ENCODE measurements at regions not wholly inside any gene's neighbourhood (a gene's known extent, or its start where the extent isn't known, plus 50 kb on each side); places are given as distances from the start of the nearest gene placed in this dataset.

GRCh38 chr20:24340933-24341332 is 128.5 kb upstream of the SYNDIG1 start:
- no peak for DNase-seq (ENCODE audit: low spot score)
- intact Hi-C loops (cut with DNase I): no loop called here

GRCh38 chr20:24339210-24339641 is 130.2 kb upstream of the SYNDIG1 start:
- intact Hi-C loops (cut with DNase I): no loop called here
- no peak for DNase-seq (ENCODE audit: low spot score)

GRCh38 chr20:24337551-24337950 is 131.9 kb upstream of the SYNDIG1 start:
- no peak for DNase-seq (ENCODE audit: low spot score)
- intact Hi-C loops (cut with DNase I): no loop called here

- intact Hi-C loops (cut with DNase I): no loop called here
- DNase-seq (ENCODE audit: low spot score): no peak
Observed at GRCh38 chr20:24337069-24337468, 132.4 kb upstream of the SYNDIG1 start.

GRCh38 chr20:24334830-24335229 is 134.6 kb upstream of the SYNDIG1 start:
- DNase-seq (ENCODE audit: low spot score): no peak
- intact Hi-C loops (cut with DNase I): no loop called here

- no peak for DNase-seq (ENCODE audit: low spot score)
- intact Hi-C loops (cut with DNase I): no loop called here
Observed at GRCh38 chr20:24332956-24333355, 136.5 kb upstream of the SYNDIG1 start.

- intact Hi-C loops (cut with DNase I): no loop called here
- no peak for DNase-seq (ENCODE audit: low spot score)
Observed at GRCh38 chr20:24331939-24332338, 137.5 kb upstream of the SYNDIG1 start.

- intact Hi-C loops (cut with DNase I): no loop called here
- DNase-seq (ENCODE audit: low spot score): no peak
Observed at GRCh38 chr20:24328901-24329300, 140.5 kb upstream of the SYNDIG1 start.

- intact Hi-C loops (cut with DNase I): no loop called here
- no peak for DNase-seq (ENCODE audit: low spot score)
Observed at GRCh38 chr20:24321973-24322372, 147.5 kb upstream of the SYNDIG1 start.

- no peak for DNase-seq (ENCODE audit: low spot score)
- intact Hi-C loops (cut with DNase I): no loop called here
Observed at GRCh38 chr20:24318569-24319352, 150.7 kb upstream of the SYNDIG1 start.

GRCh38 chr20:24317224-24317623 is 152.2 kb upstream of the SYNDIG1 start:
- DNase-seq (ENCODE audit: low spot score): no peak
- intact Hi-C loops (cut with DNase I): no loop called here

- DNase-seq (ENCODE audit: low spot score): no peak
- intact Hi-C loops (cut with DNase I): no loop called here
Observed at GRCh38 chr20:24316731-24317130, 152.7 kb upstream of the SYNDIG1 start.

GRCh38 chr20:24314053-24314452 is 155.4 kb upstream of the SYNDIG1 start:
- DNase-seq (ENCODE audit: low spot score): no peak
- intact Hi-C loops (cut with DNase I): no loop called here

- intact Hi-C loops (cut with DNase I): no loop called here
- DNase-seq (ENCODE audit: low spot score): no peak
Observed at GRCh38 chr20:24309596-24309995, 159.8 kb upstream of the SYNDIG1 start.

- intact Hi-C loops (cut with DNase I): no loop called here
- DNase-seq (ENCODE audit: low spot score): no peak
Observed at GRCh38 chr20:24305371-24305770, 164.1 kb upstream of the SYNDIG1 start.

GRCh38 chr20:24304291-24304690 is 165.1 kb upstream of the SYNDIG1 start:
- intact Hi-C loops (cut with DNase I): loop anchor here (5.0 kb wide), 1 partner anchor 478 kb away; no protein-coding TSS in a partner anchor
- no peak for DNase-seq (ENCODE audit: low spot score)

- no peak for DNase-seq (ENCODE audit: low spot score)
- intact Hi-C loops (cut with DNase I): loop anchor here (5.0 kb wide), 1 partner anchor 479 kb away; no protein-coding TSS in a partner anchor
Observed at GRCh38 chr20:24303393-24304170, 165.8 kb upstream of the SYNDIG1 start.

GRCh38 chr20:24297993-24298392 is 171.4 kb upstream of the SYNDIG1 start:
- DNase-seq (ENCODE audit: low spot score): no peak
- intact Hi-C loops (cut with DNase I): no loop called here

- intact Hi-C loops (cut with DNase I): no loop called here
Observed at GRCh38 chr20:24296477-24297261, 172.8 kb upstream of the SYNDIG1 start.

GRCh38 chr20:24291014-24291413 is 178.4 kb upstream of the SYNDIG1 start:
- intact Hi-C loops (cut with DNase I): no loop called here
- no peak for DNase-seq (ENCODE audit: low spot score)

More at GRCh38 chr20:24296477-24297261, 172.8 kb upstream of the SYNDIG1 start:
- no peak for DNase-seq (ENCODE audit: low spot score)
